Jurkat, Clone E6-1 (cell line): ENCODE measurements at regions not wholly inside any gene's neighbourhood (a gene's known extent, or its start where the extent isn't known, plus 50 kb on each side); places are given as distances from the start of the nearest gene placed in this dataset.
"Not testable (repeated sequence)": the region's sequence is repeated elsewhere in the genome, so short reads cannot be mapped to it uniquely, and the experiment has no call there.

Experiments used
- DNase-seq: peaks from one replicate; pipeline ENCODE4 v3.0.0-alpha.2; 2011; ENCODE audit warnings: low read depth, low spot score
- H3K4me3 ChIP-seq: 2 replicates; pipeline ENCODE4 v1.5.1; 2011; ENCODE audit warnings: mild to moderate bottlenecking, low read length, control low read depth, moderate library complexity

DNA sequence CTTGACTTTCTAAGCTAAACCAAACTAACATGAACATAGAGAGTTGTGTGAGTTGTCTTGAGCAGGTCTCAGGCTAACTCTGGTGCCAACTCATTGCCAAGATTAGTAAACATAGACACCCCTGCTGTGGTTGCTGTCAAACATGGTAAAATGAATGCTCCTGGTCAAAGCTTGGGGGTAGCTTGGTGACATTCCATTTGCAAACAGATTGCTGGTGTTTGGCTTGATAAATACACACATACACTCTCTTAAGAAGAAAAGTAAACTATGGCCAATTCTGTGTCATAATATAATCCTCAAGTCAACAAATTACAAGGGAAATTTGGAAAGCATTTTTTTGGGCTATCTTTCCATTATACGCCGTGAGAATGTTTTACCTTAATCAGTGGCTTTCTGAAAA is 386.4 kb upstream of the PDE3A start:
- H3K4me3 ChIP-seq: no peak overlapping the region
- DNase-seq: no peak

GRCh38 chr12:19988001-19988400 is 380.3 kb upstream of the PDE3A start:
- no peak overlapping the region for H3K4me3 ChIP-seq
- no peak for DNase-seq

GRCh38 chr12:19988459-19988873 is 379.9 kb upstream of the PDE3A start:
- no peak overlapping the region for H3K4me3 ChIP-seq
- DNase-seq: no peak

GRCh38 chr12:19988948-19989347 is 379.4 kb upstream of the PDE3A start:
- DNase-seq: no peak
- no peak overlapping the region for H3K4me3 ChIP-seq

- H3K4me3 ChIP-seq: no peak overlapping the region
- DNase-seq: no peak
These were observed 377.2 kb upstream of the PDE3A start for GRCh38 chr12:19991146-19991545.

GRCh38 chr12:19992311-19992710 is 376.0 kb upstream of the PDE3A start:
- H3K4me3 ChIP-seq: no peak overlapping the region
- DNase-seq: no peak

DNA sequence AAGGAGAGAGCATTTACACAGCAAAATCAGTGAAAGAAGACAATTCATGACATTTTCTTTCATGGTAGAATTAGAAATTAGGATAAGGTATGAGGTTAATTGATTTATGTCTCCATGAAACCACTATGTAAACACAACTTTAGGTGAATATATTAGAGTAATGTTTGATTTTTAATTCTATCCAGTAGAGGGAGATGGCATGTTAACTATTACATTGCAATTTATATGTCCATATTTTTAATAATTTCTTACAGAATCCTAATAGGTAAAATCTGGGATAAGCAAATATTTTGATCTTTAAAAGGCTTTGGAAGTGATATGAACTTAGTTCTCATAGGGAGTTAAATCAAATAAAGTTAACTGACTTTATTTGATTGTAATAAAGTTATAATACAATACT is 373.4 kb upstream of the PDE3A start:
- DNase-seq: no peak

DNA sequence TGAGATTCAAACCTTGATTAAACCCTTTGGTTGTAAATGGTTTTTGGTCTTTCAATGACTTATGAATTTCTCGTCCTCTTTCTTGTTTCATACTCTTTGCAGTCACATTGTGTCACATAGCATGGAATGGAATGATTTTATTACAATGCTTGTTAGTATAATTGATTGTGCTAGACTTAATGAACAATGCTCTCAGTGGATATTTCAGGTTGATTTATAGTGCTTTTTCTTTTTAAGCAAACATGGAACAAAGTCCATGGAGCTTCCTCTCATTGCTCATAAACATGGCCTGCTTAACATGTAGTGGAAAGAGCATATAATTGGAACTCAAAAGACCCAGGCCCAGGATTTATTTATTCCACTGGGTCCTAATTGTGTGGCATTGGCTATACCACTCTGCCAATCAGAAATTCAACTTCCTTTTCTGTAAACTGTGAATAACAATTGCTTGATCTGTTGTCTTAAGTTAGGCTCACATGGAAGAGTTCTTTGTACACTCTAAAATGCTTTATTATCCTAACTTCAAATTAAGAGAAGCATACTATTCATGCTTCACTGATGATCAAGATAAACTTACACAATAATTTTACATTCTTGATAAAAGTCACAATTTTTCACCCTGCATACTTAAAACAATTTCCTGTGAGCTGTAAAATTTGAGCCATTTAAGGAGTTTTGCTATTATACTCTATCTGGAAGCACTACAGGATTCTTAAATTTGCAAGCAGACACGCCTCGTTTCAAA is 370.5 kb upstream of the PDE3A start:
- DNase-seq: no peak

More for the DNA sequence above, 373.4 kb upstream of the PDE3A start:
- H3K4me3 ChIP-seq: no peak overlapping the region

DNA sequence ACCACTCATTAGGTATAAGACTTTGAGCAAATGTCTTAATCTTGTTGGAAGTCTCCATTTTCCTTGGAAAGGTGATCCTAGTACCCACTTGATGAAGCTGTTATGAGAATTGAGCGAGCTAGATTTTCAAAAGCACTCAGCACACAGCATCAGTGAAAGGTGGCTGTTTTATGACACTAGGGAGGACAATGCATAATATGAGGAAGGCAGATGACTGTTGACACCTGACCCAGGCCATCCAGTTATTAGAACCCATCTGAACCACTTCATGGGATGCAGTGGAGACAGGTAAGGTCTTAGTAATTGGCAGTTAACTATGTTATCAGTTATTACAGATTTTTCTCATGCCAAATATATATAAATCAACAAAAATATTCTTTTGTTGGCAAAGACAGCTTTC is 369.9 kb upstream of the PDE3A start:
- DNase-seq: no peak
- H3K4me3 ChIP-seq: no peak overlapping the region

More for the DNA sequence above, 370.5 kb upstream of the PDE3A start:
- no peak overlapping the region for H3K4me3 ChIP-seq

DNA sequence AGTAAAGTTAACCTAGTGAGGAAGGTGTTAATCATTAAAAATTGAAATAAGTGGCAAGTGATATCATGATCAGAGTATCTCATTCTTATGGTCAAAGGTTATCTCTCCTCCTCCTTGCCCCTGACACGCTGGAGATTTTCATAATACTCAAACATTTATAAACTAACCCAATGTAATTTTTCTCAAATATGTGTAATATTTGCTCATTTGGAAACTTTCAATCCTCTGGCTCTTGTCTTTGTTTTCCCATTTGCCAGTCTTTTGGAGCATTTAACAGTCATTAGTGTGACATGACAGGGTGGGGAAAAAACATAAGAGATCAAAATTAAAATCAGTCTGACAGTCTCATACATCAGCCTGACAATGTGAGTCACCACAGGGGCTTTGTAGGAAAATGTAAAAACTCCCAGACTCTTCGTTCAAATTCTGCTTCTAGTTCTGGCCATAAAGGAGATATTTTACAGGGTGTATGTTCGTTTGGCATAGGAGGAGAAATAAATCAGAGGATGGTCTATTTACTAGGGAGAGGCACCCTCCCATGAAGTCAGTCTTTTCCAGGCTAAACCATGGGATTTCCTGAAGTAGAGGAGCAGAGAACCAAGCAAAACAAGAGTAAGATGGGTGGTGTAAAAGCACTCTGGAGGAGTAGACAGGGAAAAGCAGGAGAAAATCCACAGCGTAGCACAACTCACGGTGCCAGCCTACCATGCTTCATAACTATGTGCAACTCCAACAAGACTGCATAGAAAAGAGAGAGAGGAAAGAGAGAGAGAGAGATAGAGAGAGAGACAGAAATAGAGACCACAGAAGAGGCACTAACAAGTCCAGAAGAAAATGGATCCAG is 369.2 kb upstream of the PDE3A start:
- no peak overlapping the region for H3K4me3 ChIP-seq
- DNase-seq: no peak

GRCh38 chr12:19999805-20000138 is 368.6 kb upstream of the PDE3A start:
- DNase-seq: no peak
- H3K4me3 ChIP-seq: no peak overlapping the region

DNA sequence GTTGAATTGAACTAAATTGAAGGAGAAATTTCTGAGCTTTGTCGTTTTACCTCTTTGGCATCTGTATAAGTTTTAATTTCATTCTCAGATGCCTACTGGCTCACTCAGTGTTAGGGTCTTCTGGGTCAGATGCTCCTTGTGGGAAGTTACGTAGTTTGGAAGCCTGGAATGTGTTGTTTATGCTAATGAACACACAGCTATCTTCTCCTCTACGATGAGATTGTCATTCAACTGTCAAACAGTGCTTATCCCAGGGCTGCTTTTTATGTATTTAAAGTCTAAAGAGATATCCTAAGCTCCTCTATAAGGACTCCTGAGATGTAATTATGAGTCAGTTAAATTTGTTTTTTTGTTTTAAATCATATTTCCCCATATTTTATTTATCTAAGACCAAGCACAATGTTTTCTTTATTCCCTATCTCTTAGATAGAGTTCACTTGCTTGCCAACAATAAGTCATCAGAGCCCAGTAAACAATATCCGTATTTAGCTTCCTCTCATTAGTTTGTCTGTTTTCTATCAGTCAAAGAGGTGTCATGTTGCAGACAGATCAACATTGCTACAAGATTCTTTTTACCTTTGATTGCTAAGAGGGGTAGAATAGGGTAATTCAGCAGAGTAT is 368.0 kb upstream of the PDE3A start:
- H3K4me3 ChIP-seq: no peak overlapping the region
- DNase-seq: no peak

DNA sequence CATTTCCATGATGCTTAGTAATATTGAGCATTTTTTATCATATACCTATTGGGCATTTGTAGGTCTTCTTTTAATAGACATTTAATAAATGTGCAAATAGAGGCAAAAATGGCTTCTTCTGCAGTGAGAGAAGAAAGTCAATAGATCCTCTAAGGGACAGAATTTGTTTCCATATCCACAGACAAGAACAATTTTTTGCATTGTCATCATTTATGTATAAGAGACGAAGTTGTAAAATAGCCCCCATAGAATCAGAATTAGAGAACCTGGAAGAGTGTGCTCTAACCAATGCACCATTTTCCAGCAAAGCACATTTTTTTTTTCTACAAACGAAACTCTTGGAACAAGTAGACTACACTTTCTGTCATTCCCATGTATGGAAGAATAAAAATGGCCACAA is 365.1 kb upstream of the PDE3A start:
- H3K4me3 ChIP-seq: no peak overlapping the region
- DNase-seq: no peak

GRCh38 chr12:20004952-20005351 is 363.4 kb upstream of the PDE3A start:
- no peak for DNase-seq
- no peak overlapping the region for H3K4me3 ChIP-seq

GRCh38 chr12:20006871-20007730 is 361.2 kb upstream of the PDE3A start:
- H3K4me3 ChIP-seq: no peak overlapping the region
- no peak for DNase-seq

DNA sequence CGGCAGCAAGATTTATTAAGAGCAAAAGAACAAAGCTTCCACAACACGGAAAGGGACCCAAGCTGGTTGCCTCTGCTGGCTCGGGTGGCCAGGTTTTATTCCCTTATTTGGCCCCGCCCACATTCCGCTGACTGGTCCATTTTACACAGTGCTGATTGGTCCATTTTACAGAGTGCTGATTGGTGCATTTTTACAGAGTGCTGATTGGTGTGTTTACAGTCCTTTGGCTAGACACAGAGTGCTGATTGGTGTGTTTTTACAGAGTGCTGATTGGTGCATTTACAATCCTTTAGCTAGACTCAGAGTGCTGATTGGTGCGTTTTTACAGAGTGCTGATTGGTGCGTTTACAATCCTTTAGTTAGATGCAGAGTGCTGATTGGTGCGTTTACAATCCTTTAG is 358.4 kb upstream of the PDE3A start:
- H3K4me3 ChIP-seq, DNase-seq: not testable (repeated sequence)

GRCh38 chr12:20011200-20011599 is 357.1 kb upstream of the PDE3A start:
- H3K4me3 ChIP-seq: no peak overlapping the region
- no peak for DNase-seq

GRCh38 chr12:20017802-20018201 is 350.5 kb upstream of the PDE3A start:
- DNase-seq: no peak
- H3K4me3 ChIP-seq: no peak overlapping the region

GRCh38 chr12:20018406-20018805 is 349.9 kb upstream of the PDE3A start:
- no peak overlapping the region for H3K4me3 ChIP-seq
- DNase-seq: no peak
